ENCODE measurements at regions not wholly inside any gene's neighbourhood (a gene's known extent, or its start where the extent isn't known, plus 50 kb on each side); places are given as distances from the start of the nearest gene placed in this dataset.
A peak's percentile ranks its signal among the peaks of the same experiment; 100 is the strongest.

GRCh38 chr18:8468921-8469335 lies 140.3 kb upstream of the RAB12 start:
- H3K9me3 ChIP-seq (ENCODE audit: control insufficient read depth, insufficient read depth, low read length), result no peaks in the 10 kb centered on the region
- H2BK20ac ChIP-seq (ENCODE audit: low read depth, low read length), result no peak overlapping the region
- H3K27ac ChIP-seq (ENCODE audit: insufficient read depth, low read length), result no peak overlapping the region
- H2AK9ac ChIP-seq (replicated peaks; ENCODE audit: low read depth, low read length, poor library complexity), result no peak overlapping the region
- WGBS, 2 experiments (ENCODE audit: extremely low coverage in 2 of 2, insufficient read length in 1 of 2), result 7% methylated on average over 6 of the region's 9 CpGs; no CpG with 5 or more reads in 1 of the 2 experiments
- intact Hi-C loops (cut with micrococcal nuclease) (no loop called here), dilution Hi-C loops (cut with HindIII; ENCODE audit: low sequenced_read_pairs, unreplicated experiment) (no loop called here), in situ Hi-C loops (cut with MboI; ENCODE audit: low sequenced_read_pairs) (no loop called here)
- BruUV-seq (replicated peaks), result no TSS peak
- no peak overlapping the region for H2AFZ ChIP-seq (replicated peaks; ENCODE audit: low read length, poor library complexity)
- H4K91ac ChIP-seq (ENCODE audit: insufficient read depth, low read depth, low read length), result no peak overlapping the region
- no peak overlapping the region for H3K18ac ChIP-seq (ENCODE audit: low read depth, low read length)
- no peak overlapping the region for H2AK5ac ChIP-seq (ENCODE audit: low read depth, low read length)
- no peaks in the 10 kb centered on the region for H3K79me1 ChIP-seq (ENCODE audit: low read depth in 1 of 2, low read length in 2 of 2)
- no peak overlapping the region for H2BK5ac ChIP-seq (ENCODE audit: low read depth, low read length, poor library complexity, severe bottlenecking)
- H3K4me3 ChIP-seq (ENCODE audit: insufficient read depth, low read depth, low read length), result no peak overlapping the region
- peaks cover 30% of the 10 kb centered on the region for H3K27me3 ChIP-seq (ENCODE audit: control insufficient read depth, insufficient read depth, low read length)
- no peak overlapping the region for H2BK120ac ChIP-seq (ENCODE audit: low read depth, low read length)
- ATAC-seq (ENCODE audit: low read depth) (no peak; the same call in 1 of the 2 replicates), DNase-seq (peak; percentile 23)
- no peak overlapping the region for H3K14ac ChIP-seq (replicated peaks; ENCODE audit: low read depth, low read length)
- no peak overlapping the region for H3K4ac ChIP-seq (ENCODE audit: low read depth, low read length)
- H3K9ac ChIP-seq (ENCODE audit: low read depth, low read length), result no peak overlapping the region
- ChIA-PET POLR2A (ENCODE audit: unreplicated experiment) (no interaction called here), CTCF (interaction anchor here (1.7 kb wide), 1 partner anchor 9 kb away, joined by 7 read pairs; no protein-coding TSS in a partner anchor)
- TF ChIP-seq BHLHE40 (IDR thresholded peaks at IDR 0.05; ENCODE audit: low read depth, low read length), result no peak
- no peak for TF ChIP-seq MXI1 (IDR thresholded peaks at IDR 0.05; ENCODE audit: borderline replicate concordance, low read depth, low read length)
- no peak for TF ChIP-seq CEBPB (IDR thresholded peaks at IDR 0.05; ENCODE audit: low read depth, low read length)
- no peak for TF ChIP-seq RAD21 (IDR thresholded peaks at IDR 0.05; ENCODE audit: low read length)
- no peak for TF ChIP-seq FOS (IDR thresholded peaks at IDR 0.05; ENCODE audit: low read depth, low read length)
- no peak for TF ChIP-seq NFE2L2 (IDR thresholded peaks at IDR 0.05; ENCODE audit: low read depth, low read length)
- TF ChIP-seq MAZ (IDR thresholded peaks at IDR 0.05; ENCODE audit: borderline replicate concordance, low read depth, low read length), result no peak
- no peak for TF ChIP-seq CHD1 (IDR thresholded peaks at IDR 0.05; ENCODE audit: low read depth, low read length)
- TF ChIP-seq MAFK (IDR thresholded peaks at IDR 0.05; ENCODE audit: low read depth, low read length), result no peak
- no peak for TF ChIP-seq SMC3 (IDR thresholded peaks at IDR 0.05; ENCODE audit: low read depth, low read length)
- TF ChIP-seq RCOR1 (IDR thresholded peaks at IDR 0.05; ENCODE audit: insufficient replicate concordance, low read length), result no peak
- TF ChIP-seq RFX5 (IDR thresholded peaks at IDR 0.05; ENCODE audit: low read depth, low read length), result no peak
- TF ChIP-seq POLR2A (IDR thresholded peaks at IDR 0.05; ENCODE audit: low read depth, low read length), result no peak
- TF ChIP-seq ELK1 (IDR thresholded peaks at IDR 0.05; ENCODE audit: borderline replicate concordance, low read depth, low read length), result no peak
- TF ChIP-seq, protein P1, sequence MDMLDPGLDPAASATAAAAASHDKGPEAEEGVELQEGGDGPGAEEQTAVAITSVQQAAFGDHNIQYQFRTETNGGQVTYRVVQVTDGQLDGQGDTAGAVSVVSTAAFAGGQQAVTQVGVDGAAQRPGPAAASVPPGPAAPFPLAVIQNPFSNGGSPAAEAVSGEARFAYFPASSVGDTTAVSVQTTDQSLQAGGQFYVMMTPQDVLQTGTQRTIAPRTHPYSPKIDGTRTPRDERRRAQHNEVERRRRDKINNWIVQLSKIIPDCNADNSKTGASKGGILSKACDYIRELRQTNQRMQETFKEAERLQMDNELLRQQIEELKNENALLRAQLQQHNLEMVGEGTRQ (IDR thresholded peaks at IDR 0.05; ENCODE audit: low read depth, low read length), result no peak
- TF ChIP-seq CTCF (conservative IDR thresholded peaks at IDR 0.05; ENCODE audit: low read depth, low read length), result no peak
- H3K4me2 ChIP-seq (ENCODE audit: low read depth, low read length), result peak overlapping the region; percentile 36; the same call in 1 of the 2 replicates
- H2BK15ac ChIP-seq (ENCODE audit: low read depth, low read length), result no peak overlapping the region
- H4K20me1 ChIP-seq (ENCODE audit: insufficient read depth, low read length), result no peaks in the 10 kb centered on the region
- H3K36me3 ChIP-seq (ENCODE audit: control insufficient read depth, insufficient read depth, low read length), result no peaks in the 10 kb centered on the region
- H3K9me1 ChIP-seq (ENCODE audit: insufficient read depth, low read length), result no peaks in the 10 kb centered on the region; the same call in 1 of the 2 replicates
- H3K56ac ChIP-seq (ENCODE audit: extremely low read depth, insufficient read depth, low read length), result no peak overlapping the region
- H3K4me1 ChIP-seq (ENCODE audit: control insufficient read depth, insufficient read depth, low read length), result no peaks in the 10 kb centered on the region; the same call in 1 of the 2 replicates
- no peak overlapping the region for H3K23ac ChIP-seq (ENCODE audit: low read depth, low read length)
- H4K5ac ChIP-seq (ENCODE audit: low read depth, low read length), result no peak overlapping the region
- H4K8ac ChIP-seq (ENCODE audit: low read depth in 2 of 2, low read length in 2 of 2), result no peak overlapping the region
